Stimulated activated CD8-positive, alpha-beta memory T cell treated with anti-CD3 and anti-CD28 coated beads, Interleukin-15, amount 100 ng/mL, for 1 hour (primary cell): ENCODE measurements at regions not wholly inside any gene's neighbourhood (a gene's known extent, or its start where the extent isn't known, plus 50 kb on each side); places are given as distances from the start of the nearest gene placed in this dataset.

Experiments
- DNase-seq: peaks from one replicate; pipeline ENCODE4 v3.0.0-alpha.2; 2020; ENCODE audit warnings: low read depth

- no peak for DNase-seq
Observed at GRCh38 chr13:103130681-103131210, 64.5 kb upstream of the SLC10A2 start.

- no peak for DNase-seq
Observed at GRCh38 chr13:103130146-103130545, 63.9 kb upstream of the SLC10A2 start.
